Stimulated activated CD4-positive, alpha-beta T cell treated with anti-CD3 and anti-CD28 coated beads, Interleukin-15, amount 100 ng/mL, for 24 hours (primary cell): ENCODE measurements at regions not wholly inside any gene's neighbourhood (a gene's known extent, or its start where the extent isn't known, plus 50 kb on each side); places are given as distances from the start of the nearest gene placed in this dataset.

Source experiments
- DNase-seq: peaks from one replicate; pipeline ENCODE4 v3.0.0-alpha.2; 2020

GRCh38 chr10:113423981-113424721 lies 128.7 kb upstream of the HABP2 start:
- DNase-seq: no peak

GRCh38 chr10:113425008-113425407 lies 127.8 kb upstream of the HABP2 start:
- DNase-seq: no peak

- no peak for DNase-seq
These were observed 127.3 kb upstream of the HABP2 start for GRCh38 chr10:113425541-113425951.

- DNase-seq: no peak
These were observed 126.5 kb upstream of the HABP2 start for GRCh38 chr10:113426181-113426877.

- no peak for DNase-seq
These were observed 125.6 kb upstream of the HABP2 start for GRCh38 chr10:113427236-113427735.

GRCh38 chr10:113427811-113428558 lies 124.9 kb upstream of the HABP2 start:
- DNase-seq: no peak

- DNase-seq: no peak
These were observed 122.0 kb upstream of the HABP2 start for GRCh38 chr10:113430634-113431397.

GRCh38 chr10:113431398-113432160 lies 121.3 kb upstream of the HABP2 start:
- no peak for DNase-seq

- DNase-seq: no peak
These were observed 119.1 kb upstream of the HABP2 start for GRCh38 chr10:113433711-113434110.

GRCh38 chr10:113434315-113434714 lies 118.5 kb upstream of the HABP2 start:
- DNase-seq: no peak

GRCh38 chr10:113434950-113435349 lies 117.9 kb upstream of the HABP2 start:
- no peak for DNase-seq

GRCh38 chr10:113435881-113436280 lies 117.0 kb upstream of the HABP2 start:
- no peak for DNase-seq

GRCh38 chr10:113436851-113437250 lies 116.0 kb upstream of the HABP2 start:
- DNase-seq: no peak

- no peak for DNase-seq
These were observed 114.2 kb upstream of the HABP2 start for GRCh38 chr10:113438652-113439051.

- DNase-seq: no peak
These were observed 111.6 kb upstream of the HABP2 start for GRCh38 chr10:113441220-113441619.

- no peak for DNase-seq
These were observed 111.1 kb upstream of the HABP2 start for GRCh38 chr10:113441686-113442270.

GRCh38 chr10:113442336-113442735 lies 110.5 kb upstream of the HABP2 start:
- DNase-seq: no peak

GRCh38 chr10:113443141-113443925 lies 109.5 kb upstream of the HABP2 start:
- no peak for DNase-seq

GRCh38 chr10:113444766-113445365 lies 108.0 kb upstream of the HABP2 start:
- no peak for DNase-seq

GRCh38 chr10:113445736-113446135 lies 107.1 kb upstream of the HABP2 start:
- DNase-seq: no peak
